ENCODE measurements at regions not wholly inside any gene's neighbourhood (a gene's known extent, or its start where the extent isn't known, plus 50 kb on each side); places are given as distances from the start of the nearest gene placed in this dataset.

DNA sequence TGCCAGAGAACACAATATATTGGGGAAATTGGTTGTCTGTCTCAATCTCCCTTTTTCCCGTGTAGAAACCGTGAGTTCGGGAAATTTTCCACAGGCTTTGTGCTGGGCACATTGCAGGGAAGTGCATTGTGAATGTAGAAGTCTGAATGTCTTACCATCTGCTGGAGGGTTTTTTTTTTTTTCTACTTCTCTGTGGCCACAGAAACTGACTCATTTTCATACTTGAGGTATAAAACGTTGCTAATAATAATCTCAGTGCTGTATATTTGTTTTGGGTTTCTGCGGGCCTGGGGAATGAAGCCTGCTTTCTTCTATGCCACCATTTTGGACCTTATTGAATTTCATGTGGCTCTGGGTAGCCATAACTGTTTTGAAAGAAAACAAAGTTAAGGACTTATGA is 1001.2 kb downstream of the STIM2 start:
- Histone ChIP-seq H3K27ac (replicated peaks) (no peak overlapping the region), H3K4me3 (replicated peaks; ENCODE audit: insufficient read depth, low read length) (no peak overlapping the region), H3K27me3 (ENCODE audit: insufficient read depth, poor library complexity, severe bottlenecking) (no peaks in the 10 kb centered on the region)
- no peak for DNase-seq (ENCODE audit: low read depth in 1 of 2, low spot score in 1 of 2)
- TF ChIP-seq, protein P1, sequence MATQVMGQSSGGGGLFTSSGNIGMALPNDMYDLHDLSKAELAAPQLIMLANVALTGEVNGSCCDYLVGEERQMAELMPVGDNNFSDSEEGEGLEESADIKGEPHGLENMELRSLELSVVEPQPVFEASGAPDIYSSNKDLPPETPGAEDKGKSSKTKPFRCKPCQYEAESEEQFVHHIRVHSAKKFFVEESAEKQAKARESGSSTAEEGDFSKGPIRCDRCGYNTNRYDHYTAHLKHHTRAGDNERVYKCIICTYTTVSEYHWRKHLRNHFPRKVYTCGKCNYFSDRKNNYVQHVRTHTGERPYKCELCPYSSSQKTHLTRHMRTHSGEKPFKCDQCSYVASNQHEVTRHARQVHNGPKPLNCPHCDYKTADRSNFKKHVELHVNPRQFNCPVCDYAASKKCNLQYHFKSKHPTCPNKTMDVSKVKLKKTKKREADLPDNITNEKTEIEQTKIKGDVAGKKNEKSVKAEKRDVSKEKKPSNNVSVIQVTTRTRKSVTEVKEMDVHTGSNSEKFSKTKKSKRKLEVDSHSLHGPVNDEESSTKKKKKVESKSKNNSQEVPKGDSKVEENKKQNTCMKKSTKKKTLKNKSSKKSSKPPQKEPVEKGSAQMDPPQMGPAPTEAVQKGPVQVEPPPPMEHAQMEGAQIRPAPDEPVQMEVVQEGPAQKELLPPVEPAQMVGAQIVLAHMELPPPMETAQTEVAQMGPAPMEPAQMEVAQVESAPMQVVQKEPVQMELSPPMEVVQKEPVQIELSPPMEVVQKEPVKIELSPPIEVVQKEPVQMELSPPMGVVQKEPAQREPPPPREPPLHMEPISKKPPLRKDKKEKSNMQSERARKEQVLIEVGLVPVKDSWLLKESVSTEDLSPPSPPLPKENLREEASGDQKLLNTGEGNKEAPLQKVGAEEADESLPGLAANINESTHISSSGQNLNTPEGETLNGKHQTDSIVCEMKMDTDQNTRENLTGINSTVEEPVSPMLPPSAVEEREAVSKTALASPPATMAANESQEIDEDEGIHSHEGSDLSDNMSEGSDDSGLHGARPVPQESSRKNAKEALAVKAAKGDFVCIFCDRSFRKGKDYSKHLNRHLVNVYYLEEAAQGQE (IDR thresholded peaks at IDR 0.05; ENCODE audit: insufficient replicate concordance, low read depth): no peak
- TF ChIP-seq GABPA (IDR thresholded peaks at IDR 0.05; ENCODE audit: low read depth) (no peak), POLR2AphosphoS5 (IDR thresholded peaks at IDR 0.05; ENCODE audit: low read depth) (no peak), SPI1 (IDR thresholded peaks at IDR 0.05; ENCODE audit: borderline replicate concordance, low read depth) (no peak), CTCF (IDR thresholded peaks at IDR 0.05; ENCODE audit: insufficient read depth, low read length) (no peak)

DNA sequence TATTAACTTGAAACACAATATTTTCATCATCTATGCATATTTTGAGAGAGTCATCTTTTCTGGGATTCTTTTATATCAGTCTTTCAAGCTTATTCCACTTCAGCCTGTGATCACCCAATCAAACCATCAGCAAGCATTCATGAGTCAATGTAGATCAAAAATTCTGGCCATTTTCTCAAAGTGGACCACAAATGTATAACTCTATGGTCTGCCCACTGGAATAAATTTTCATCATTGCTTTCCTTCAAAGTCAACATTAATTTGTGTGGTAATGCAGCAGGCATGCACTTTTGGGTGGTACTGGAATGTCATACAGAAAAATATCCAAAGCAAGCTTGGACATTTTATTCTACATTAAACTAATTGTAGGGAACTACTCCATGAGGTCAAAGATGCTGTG is 1013.0 kb downstream of the STIM2 start:
- Histone ChIP-seq H3K4me3 (replicated peaks; ENCODE audit: insufficient read depth, low read length) (no peak overlapping the region), H3K27me3 (ENCODE audit: insufficient read depth, poor library complexity, severe bottlenecking) (no peaks in the 10 kb centered on the region), H3K27ac (replicated peaks) (no peak overlapping the region)
- DNase-seq (ENCODE audit: low read depth in 1 of 2, low spot score in 1 of 2): no peak
- TF ChIP-seq, protein P1 (IDR thresholded peaks at IDR 0.05; ENCODE audit: insufficient replicate concordance, low read depth): no peak
- TF ChIP-seq POLR2AphosphoS5 (IDR thresholded peaks at IDR 0.05; ENCODE audit: low read depth) (no peak), GABPA (IDR thresholded peaks at IDR 0.05; ENCODE audit: low read depth) (no peak), CTCF (IDR thresholded peaks at IDR 0.05; ENCODE audit: insufficient read depth, low read length) (no peak), SPI1 (IDR thresholded peaks at IDR 0.05; ENCODE audit: borderline replicate concordance, low read depth) (no peak)

- H3K4me3 ChIP-seq (replicated peaks; ENCODE audit: insufficient read depth, low read length): no peak overlapping the region
- no peak overlapping the region for H3K27ac ChIP-seq (replicated peaks)
- no peaks in the 10 kb centered on the region for H3K27me3 ChIP-seq (ENCODE audit: insufficient read depth, poor library complexity, severe bottlenecking)
- DNase-seq (ENCODE audit: low read depth in 1 of 2, low spot score in 1 of 2): no peak
- TF ChIP-seq CTCF (IDR thresholded peaks at IDR 0.05; ENCODE audit: insufficient read depth, low read length) (no peak), SPI1 (IDR thresholded peaks at IDR 0.05; ENCODE audit: borderline replicate concordance, low read depth) (no peak), GABPA (IDR thresholded peaks at IDR 0.05; ENCODE audit: low read depth) (no peak), POLR2AphosphoS5 (IDR thresholded peaks at IDR 0.05; ENCODE audit: low read depth) (no peak)
- TF ChIP-seq, protein P1 (IDR thresholded peaks at IDR 0.05; ENCODE audit: insufficient replicate concordance, low read depth): no peak
Observed at GRCh38 chr4:27881705-27882104, 1021.1 kb downstream of the STIM2 start.

All from HL-60 (cell line).